Type B pancreatic cell (in vitro differentiated cells): ENCODE measurements at regions not wholly inside any gene's neighbourhood (a gene's known extent, or its start where the extent isn't known, plus 50 kb on each side); places are given as distances from the start of the nearest gene placed in this dataset.

Source experiments
- DNase-seq: peaks from one replicate; pipeline ENCODE4 v3.0.0; 2021; ENCODE audit warnings: mixed read lengths; ENCODE audit not compliant: unreplicated experiment; ENCODE audit errors: extremely low spot score
- H3K27ac Mint-ChIP-seq: 2 replicates; pipeline ENCODE4 v1.8.0; 2021; ENCODE audit warnings: mild to moderate bottlenecking, mixed read lengths
- H3K27me3 Mint-ChIP-seq: 2 replicates; pipeline ENCODE4 v1.8.0; 2021; ENCODE audit warnings: mixed read lengths
- H3K36me3 Mint-ChIP-seq: 2 replicates; pipeline ENCODE4 v1.8.0; 2021; ENCODE audit warnings: mixed read lengths
- H3K4me1 Mint-ChIP-seq: one replicate; pipeline ENCODE4 v1.8.0; 2021; ENCODE audit warnings: mixed read lengths; ENCODE audit not compliant: unreplicated experiment
- H3K4me3 Mint-ChIP-seq: 2 replicates; pipeline ENCODE4 v1.8.0; 2021; ENCODE audit warnings: mild to moderate bottlenecking, mixed read lengths
- H3K9me3 Mint-ChIP-seq: 2 replicates; pipeline ENCODE4 v1.8.0; 2021; ENCODE audit warnings: mixed read lengths
- CTCF ChIP-seq: fragments of 200-600 bp; sonication (generic); conservative IDR thresholded peaks from 2 replicates; pipeline ENCODE4 v1.5.0; 2021; ENCODE audit warnings: antibody characterized with exemption, mild to moderate bottlenecking

- Mint-ChIP-seq H3K36me3 (no peaks in the 10 kb centered on the region), H3K4me3 (no peak overlapping the region), H3K27me3 (peaks cover 30% of the 10 kb centered on the region), H3K27ac (no peak overlapping the region), H3K4me1 (no peaks in the 10 kb centered on the region), H3K9me3 (no peaks in the 10 kb centered on the region)
- DNase-seq: no peak
- no peak for TF ChIP-seq CTCF
Measured at GRCh38 chr15:87805117-87805820, 451.3 kb downstream of the NTRK3 start.

- H3K27ac Mint-ChIP-seq: no peak overlapping the region
- TF ChIP-seq CTCF: no peak
- no peak overlapping the region for H3K4me3 Mint-ChIP-seq
- no peaks in the 10 kb centered on the region for H3K4me1 Mint-ChIP-seq
- DNase-seq: no peak
- no peaks in the 10 kb centered on the region for H3K9me3 Mint-ChIP-seq
- no peaks in the 10 kb centered on the region for H3K36me3 Mint-ChIP-seq
- peaks cover 32% of the 10 kb centered on the region for H3K27me3 Mint-ChIP-seq
Measured at GRCh38 chr15:87804451-87804850, 452.1 kb downstream of the NTRK3 start.

DNA sequence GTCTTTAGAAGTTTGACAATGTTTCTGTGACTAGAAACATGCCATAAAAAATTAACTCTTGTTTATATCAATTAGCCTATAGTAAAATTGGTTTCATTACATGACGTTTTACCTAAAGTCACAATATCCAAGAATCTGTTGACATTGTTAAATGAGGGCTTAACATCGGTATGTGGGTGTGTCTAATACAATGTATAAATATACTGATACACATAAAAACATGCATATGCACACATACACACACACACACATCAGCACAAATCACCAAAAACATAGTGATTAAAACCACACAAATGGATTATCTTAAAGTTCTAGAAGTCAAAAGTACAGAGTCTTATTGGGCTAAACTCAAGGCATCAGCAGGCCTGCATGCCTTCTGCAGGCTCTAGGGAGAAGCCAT lies 456.7 kb downstream of the NTRK3 start:
- no peaks in the 10 kb centered on the region for H3K36me3 Mint-ChIP-seq
- H3K27me3 Mint-ChIP-seq: peaks cover 53% of the 10 kb centered on the region
- H3K4me1 Mint-ChIP-seq: no peaks in the 10 kb centered on the region
- DNase-seq: no peak
- H3K27ac Mint-ChIP-seq: no peak overlapping the region
- TF ChIP-seq CTCF: no peak
- no peaks in the 10 kb centered on the region for H3K9me3 Mint-ChIP-seq
- H3K4me3 Mint-ChIP-seq: no peak overlapping the region

- no peaks in the 10 kb centered on the region for H3K36me3 Mint-ChIP-seq
- DNase-seq: no peak
- no peaks in the 10 kb centered on the region for H3K4me1 Mint-ChIP-seq
- no peak for TF ChIP-seq CTCF
- no peak overlapping the region for H3K4me3 Mint-ChIP-seq
- H3K9me3 Mint-ChIP-seq: no peaks in the 10 kb centered on the region
- no peak overlapping the region for H3K27ac Mint-ChIP-seq
- peaks cover 48% of the 10 kb centered on the region for H3K27me3 Mint-ChIP-seq
Measured at GRCh38 chr15:87799428-87799827, 457.1 kb downstream of the NTRK3 start.

DNA sequence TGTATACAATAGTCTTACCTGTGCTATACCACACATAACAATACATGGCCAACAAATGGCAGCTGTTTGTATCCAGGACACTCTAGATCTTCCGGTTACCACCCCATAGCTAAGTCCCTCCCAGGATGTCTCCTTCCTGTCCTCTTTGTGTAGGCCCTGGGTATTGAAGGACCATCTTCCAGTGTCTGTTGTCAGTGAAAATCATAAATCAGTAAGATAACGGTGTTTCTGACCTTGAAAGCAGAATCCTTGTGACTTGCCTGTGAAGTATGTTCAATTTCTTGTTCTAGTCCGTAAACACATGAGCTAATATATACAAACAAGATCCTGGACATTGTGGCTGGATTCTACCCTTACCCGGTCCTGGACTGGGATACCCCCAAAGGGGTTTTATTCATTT lies 462.8 kb downstream of the NTRK3 start:
- Mint-ChIP-seq H3K27ac (no peak overlapping the region), H3K4me1 (no peaks in the 10 kb centered on the region), H3K4me3 (no peak overlapping the region), H3K36me3 (no peaks in the 10 kb centered on the region), H3K27me3 (peaks cover 37% of the 10 kb centered on the region), H3K9me3 (no peaks in the 10 kb centered on the region)
- TF ChIP-seq CTCF: no peak
- DNase-seq: no peak
